GM12878 (cell line): ENCODE measurements at regions not wholly inside any gene's neighbourhood (a gene's known extent, or its start where the extent isn't known, plus 50 kb on each side); places are given as distances from the start of the nearest gene placed in this dataset.
A peak's percentile ranks its signal among the peaks of the same experiment; 100 is the strongest.

Experiments
- ATAC-seq: fragments of 200-7000 bp; cut with Tn5 transposase; 3 replicates; pipeline ENCODE4 v1.9.1; 2020; ENCODE audit warnings: mild to moderate bottlenecking, moderate library complexity
- BruUV-seq: library from RNA; stranded (reverse); fragments of 400-500 nt; replicated peaks from 2 replicates; lab custom pipeline; 2021; lab: Mats Ljungman, UMichigan
- CTCF ChIA-PET: fragments of 300-600 bp; sonication (Branson Sonifier 250); formaldehyde crosslinking; extraction: SDS; loops from one replicate; lab custom pipeline; 2021; ENCODE audit warnings: inconsistent platforms; lab: Yijun Ruan, JAX
- POLR2A ChIA-PET: fragments of 350-600 bp; formaldehyde crosslinking; extraction: SDS; loops from one replicate; lab custom pipeline; 2021; ENCODE audit warnings: inconsistent platforms; lab: Charles Lee
- RAD21 ChIA-PET: fragments of 300-600 bp; sonication (Branson Sonifier 250); formaldehyde crosslinking; loops from one replicate; lab custom pipeline; 2023; ENCODE audit warnings: antibody characterized with exemption; ENCODE audit not compliant: unreplicated experiment; lab: Charles Lee
- SMC1A ChIA-PET: fragments of 300-600 bp; sonication (Branson Sonifier 250); formaldehyde crosslinking; loops from one replicate; lab custom pipeline; 2023; ENCODE audit not compliant: unreplicated experiment, uncharacterized antibody; lab: Charles Lee
- DNase-seq: peaks from one replicate; pipeline ENCODE4 v3.0.0-alpha.2; 2011; ENCODE audit warnings: low read depth, low spot score
- FAIRE-seq: peaks from 3 replicates; lab custom pipeline; 2011; peaks lifted over from hg19 to GRCh38; lab: Jason Lieb, UNC
- H2AFZ ChIP-seq: 2 replicates; pipeline ENCODE4 v1.6.0; 2011; ENCODE audit warnings: low read depth, low read length, control low read depth; ENCODE audit not compliant: control insufficient read depth
- H3K27ac ChIP-seq: 2 replicates; pipeline ENCODE4 v1.5.1; 2011; ENCODE audit warnings: control low read depth; ENCODE audit not compliant: control insufficient read depth, insufficient read depth
- H3K27me3 ChIP-seq, 2 experiments: replicated peaks in 1 of 2; 2 replicates each; pipeline versions ENCODE4 v1.6.0 to v1.6.1; 2011; ENCODE audit warnings: low read length in 1 of 2; ENCODE audit not compliant: control insufficient read depth in 2 of 2, insufficient read depth in 2 of 2
- H3K36me3 ChIP-seq, 2 experiments: 2 replicates each; pipeline ENCODE4 v1.5.1; 2011; ENCODE audit warnings: low read length in 1 of 2; ENCODE audit not compliant: control insufficient read depth in 2 of 2, insufficient read depth in 2 of 2
- H3K4me1 ChIP-seq: 2 replicates; pipeline ENCODE4 v1.6.1; 2011; ENCODE audit warnings: mild to moderate bottlenecking, low read length, moderate library complexity, mixed read lengths; ENCODE audit not compliant: control insufficient read depth, insufficient read depth
- H3K4me2 ChIP-seq: 2 replicates; pipeline ENCODE4 v1.6.0; 2011; ENCODE audit warnings: control low read depth; ENCODE audit not compliant: control insufficient read depth, insufficient read depth
- H3K4me3 ChIP-seq: fragments of 200-600 bp; sonication (generic); 2 replicates; pipeline ENCODE4 v1.5.1; 2016
- H3K79me2 ChIP-seq: 2 replicates; pipeline ENCODE4 v1.6.0; 2011; ENCODE audit warnings: low read length; ENCODE audit not compliant: control insufficient read depth, insufficient read depth
- H3K9ac ChIP-seq: 2 replicates; pipeline ENCODE4 v1.8.0; 2011; ENCODE audit warnings: low read length, control low read depth, mixed read lengths; ENCODE audit not compliant: control insufficient read depth, insufficient read depth
- H3K9me3 ChIP-seq: replicated peaks from 3 replicates; pipeline ENCODE4 v1.5.1; 2011; ENCODE audit warnings: mild to moderate bottlenecking, low read length; ENCODE audit not compliant: control insufficient read depth, insufficient read depth
- H4K20me1 ChIP-seq: 2 replicates; pipeline ENCODE4 v1.6.0; 2011; ENCODE audit not compliant: control insufficient read depth, insufficient read depth
- ATF7 ChIP-seq: fragments of 450-650 bp; IDR thresholded peaks from 2 replicates; pipeline ENCODE4 v1.6.1; 2016; ENCODE audit warnings: low read depth, mild to moderate bottlenecking
- BCL11A ChIP-seq: IDR thresholded peaks from 2 replicates; pipeline ENCODE4 v1.6.1; 2011; ENCODE audit warnings: low read depth, low read length
- BHLHE40 ChIP-seq, 2 experiments: fragments of 450-650 bp in 1 of 2; IDR thresholded peaks; 2 replicates each; pipeline ENCODE4 v1.6.1; 2011 to 2017; ENCODE audit warnings: low read depth in 2 of 2, borderline replicate concordance in 1 of 2, improper control_type of control experiment in 1 of 2, low read length in 1 of 2, mild to moderate bottlenecking in 1 of 2
- EP300 ChIP-seq, 2 experiments: fragments of 150-350 bp in 1 of 2; IDR thresholded peaks; 2 replicates each; pipeline ENCODE4 v1.6.1; 2011 to 2012; ENCODE audit warnings: low read depth in 2 of 2, low read length in 2 of 2, borderline replicate concordance in 1 of 2, improper control_type of control experiment in 1 of 2, inconsistent platforms in 1 of 2; ENCODE audit not compliant: control insufficient read depth in 1 of 2
- GATAD2B ChIP-seq: fragments of 450-650 bp; conservative IDR thresholded peaks from 2 replicates; pipeline ENCODE4 v1.6.1; 2017; ENCODE audit warnings: low read depth, mild to moderate bottlenecking, moderate library complexity
- IKZF1 ChIP-seq: fragments of 450-650 bp; conservative IDR thresholded peaks from 2 replicates; pipeline ENCODE4 v1.6.1; 2017; ENCODE audit warnings: antibody characterized with exemption, mild to moderate bottlenecking
- IKZF2 ChIP-seq, 2 experiments: fragments of 450-650 bp; IDR thresholded peaks; 2 replicates each; pipeline ENCODE4 v1.6.1; 2017; ENCODE audit warnings: mild to moderate bottlenecking in 2 of 2, moderate library complexity in 2 of 2
- KLF5 ChIP-seq: fragments of 450-650 bp; IDR thresholded peaks from 2 replicates; pipeline ENCODE4 v1.6.1; 2014; ENCODE audit warnings: mild to moderate bottlenecking; ENCODE audit not compliant: partially characterized antibody
- MEF2B ChIP-seq: fragments of 450-650 bp; IDR thresholded peaks from 2 replicates; pipeline ENCODE4 v1.6.1; 2018; ENCODE audit warnings: mild to moderate bottlenecking, moderate library complexity; ENCODE audit not compliant: partially characterized antibody, poor library complexity, severe bottlenecking
- MTA2 ChIP-seq: fragments of 450-650 bp; IDR thresholded peaks from 2 replicates; pipeline ENCODE4 v1.6.1; 2016; ENCODE audit warnings: low read depth, mild to moderate bottlenecking, moderate library complexity
- NR2F1 ChIP-seq: fragments of 450-650 bp; conservative IDR thresholded peaks from 2 replicates; pipeline ENCODE4 v1.6.1; 2017; ENCODE audit warnings: mild to moderate bottlenecking
- RAD51 ChIP-seq: fragments of 450-650 bp; IDR thresholded peaks from 2 replicates; pipeline ENCODE4 v1.6.1; 2016; ENCODE audit warnings: moderate library complexity, mild to moderate bottlenecking, inconsistent platforms
- TAF1 ChIP-seq: IDR thresholded peaks from 2 replicates; pipeline ENCODE4 v1.6.1; 2011; ENCODE audit warnings: mild to moderate bottlenecking, low read depth, low read length, borderline replicate concordance
- TBL1XR1 ChIP-seq: IDR thresholded peaks from 2 replicates; pipeline ENCODE4 v1.6.1; 2012; ENCODE audit warnings: low read depth, low read length, improper control_type of control experiment
- ZNF207 ChIP-seq: fragments of 450-650 bp; IDR thresholded peaks from 2 replicates; pipeline ENCODE4 v1.6.1; 2014; ENCODE audit warnings: antibody characterized with exemption, mild to moderate bottlenecking, borderline replicate concordance
- WGBS: methylation state at CpG from one replicate; pipeline ENCODE4 v1.1.6; 2016; ENCODE audit warnings: low lambda C conversion rate; ENCODE audit not compliant: insufficient replicate concordance, insufficient coverage; ENCODE audit errors: missing lambda C conversion rate; 5-methylcytosine and 5-hydroxymethylcytosine counted together
- in situ Hi-C: fragments of 300-500 bp; cut with MboI; formaldehyde crosslinking; loops from 9 replicates; pipeline ENCODE4 v1.14.3; 2018; ENCODE audit warnings: mixed read lengths
- intact Hi-C: fragments of 100-400 bp; cut with micrococcal nuclease; formaldehyde crosslinking; loops from one replicate; pipeline ENCODE4 v1.14.2; 2022; ENCODE audit not compliant: unreplicated experiment
- TF ChIP-seq, protein P1 (sequence below): IDR thresholded peaks from 2 replicates; pipeline ENCODE4 v1.6.1; 2011; ENCODE audit warnings: low read depth, low read length, improper control_type of control experiment, borderline replicate concordance

DNA sequence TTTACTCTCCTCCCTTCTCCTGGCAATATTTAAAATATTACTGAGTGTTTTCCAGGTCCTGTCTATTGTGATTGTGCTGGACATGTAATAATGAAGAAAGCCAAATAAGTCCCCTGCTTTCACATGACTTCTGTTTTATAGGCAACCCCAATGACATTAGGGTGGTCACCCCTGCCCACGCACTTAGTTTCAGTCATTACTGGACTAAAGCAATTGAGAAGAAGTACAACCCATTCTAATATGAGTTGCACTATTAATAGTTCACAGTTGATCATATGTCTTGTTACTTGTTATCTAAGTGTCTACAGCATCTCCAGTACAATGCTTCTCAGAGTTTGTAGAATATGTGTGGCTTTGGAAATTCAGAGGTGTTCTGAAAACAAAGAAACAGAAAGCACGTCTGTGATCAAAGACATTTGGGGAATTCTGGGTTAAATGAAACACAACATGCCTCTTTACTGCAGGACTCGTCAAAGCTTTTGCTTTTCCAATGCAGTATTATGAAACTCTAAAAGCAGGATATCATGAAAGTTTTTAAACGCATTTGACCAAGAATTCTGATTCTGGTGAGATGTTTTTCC is 789.5 kb downstream of the DHX35 start:
- Histone ChIP-seq H3K36me3 (no peaks in the 10 kb centered on the region), H3K4me3 (no peak overlapping the region), H3K27me3 (no peaks in the 10 kb centered on the region), H3K4me1 (no peaks in the 10 kb centered on the region), H4K20me1 (no peaks in the 10 kb centered on the region), H3K9ac (no peak overlapping the region), H3K4me2 (no peak overlapping the region), H3K9me3 (no peaks in the 10 kb centered on the region; the same call in 2 of the 3 replicates), H2AFZ (no peak overlapping the region), H3K79me2 (no peaks in the 10 kb centered on the region), H3K27ac (no peak overlapping the region)
- ATAC-seq (peak; percentile 84), DNase-seq (peak; percentile 12), FAIRE-seq (peak; percentile 23)
- ChIA-PET CTCF (interaction anchor here (0.8 to 1.6 kb wide), 8 partner anchors 11 to 122 kb away, joined by 3 to 13 read pairs (median 4); no protein-coding TSS in a partner anchor), RAD21 (interaction anchor here (1.2 to 1.9 kb wide), 7 partner anchors 10 to 122 kb away, joined by 3 to 24 read pairs (median 7); no protein-coding TSS in a partner anchor), POLR2A (interaction anchor here (1.0 to 1.4 kb wide), 3 partner anchors 34 to 122 kb away, joined by 3 to 4 read pairs (median 4); no protein-coding TSS in a partner anchor), SMC1A (interaction anchor here (1.0 to 3.1 kb wide), 10 partner anchors 9 to 122 kb away, joined by 3 to 27 read pairs (median 6); no protein-coding TSS in a partner anchor)
- TF ChIP-seq BCL11A: 0 out of 2 replicates have a peak, but pooled peaks have one; percentile 26
- 0 out of 2 replicates have a peak, but pooled peaks have one; percentile 42 for TF ChIP-seq TBL1XR1
- peak; percentile 79 for TF ChIP-seq ATF7
- no peak for TF ChIP-seq ZNF207
- no peak for TF ChIP-seq TAF1
- TF ChIP-seq EP300 (IDR thresholded peaks at IDR 0.05; ENCODE audit: borderline replicate concordance in 1 of 2, control insufficient read depth in 1 of 2, low read depth in 2 of 2, low read length in 2 of 2): peak; percentile 60 to 62; a peak in 3 of 4 replicates
- TF ChIP-seq IKZF2 (IDR thresholded peaks at IDR 0.05): peak; percentile 76 to 84
- peak; percentile 76 for TF ChIP-seq MEF2B
- no peak for TF ChIP-seq KLF5
- TF ChIP-seq, protein P1, sequence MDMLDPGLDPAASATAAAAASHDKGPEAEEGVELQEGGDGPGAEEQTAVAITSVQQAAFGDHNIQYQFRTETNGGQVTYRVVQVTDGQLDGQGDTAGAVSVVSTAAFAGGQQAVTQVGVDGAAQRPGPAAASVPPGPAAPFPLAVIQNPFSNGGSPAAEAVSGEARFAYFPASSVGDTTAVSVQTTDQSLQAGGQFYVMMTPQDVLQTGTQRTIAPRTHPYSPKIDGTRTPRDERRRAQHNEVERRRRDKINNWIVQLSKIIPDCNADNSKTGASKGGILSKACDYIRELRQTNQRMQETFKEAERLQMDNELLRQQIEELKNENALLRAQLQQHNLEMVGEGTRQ: no peak
- peak; percentile 66 for TF ChIP-seq IKZF1
- peak; percentile 79 for TF ChIP-seq NR2F1
- TF ChIP-seq BHLHE40 (IDR thresholded peaks at IDR 0.05; ENCODE audit: borderline replicate concordance in 1 of 2, low read depth in 2 of 2, low read length in 1 of 2): peak; percentile 35 to 63; a peak in 1 of 4 replicates
- 0 out of 2 replicates have a peak, but pooled peaks have one; percentile 43 for TF ChIP-seq GATAD2B
- peak; percentile 93 for TF ChIP-seq MTA2
- peak; percentile 45; the same call in 1 of the 2 replicates for TF ChIP-seq RAD51
- no TSS peak for BruUV-seq
- in situ Hi-C loops (no loop called here), intact Hi-C loops (no loop called here)
- 67% methylated on average over 4 of the region's 4 CpGs for WGBS
